Gastrocnemius medialis (tissue), 4 donors: ENCODE measurements at regions not wholly inside any gene's neighbourhood (a gene's known extent, or its start where the extent isn't known, plus 50 kb on each side); places are given as distances from the start of the nearest gene placed in this dataset.

Experiments used
- POLR2A ChIP-seq, 2 donors: fragments of 450-650 bp; IDR thresholded peaks; one replicate each; pipeline ENCODE4 v1.6.1; 2017; ENCODE audit warnings: antibody characterized with exemption in 2 of 2, mild to moderate bottlenecking in 2 of 2, moderate library complexity in 2 of 2
- TF ChIP-seq, protein P1 (sequence below), 5 experiments: fragments of 450-650 bp in 3 of 5; fragments of 200-600 bp in 2 of 5; sonication (generic) in 2 of 5; IDR thresholded peaks in 4 of 5; conservative IDR thresholded peaks in 1 of 5; 1 replicate in 4 of 5; 2 replicates in 1 of 5; pipeline ENCODE4 v1.5.1; 2016 to 2019; ENCODE audit warnings: antibody characterized with exemption in 5 of 5, mild to moderate bottlenecking in 3 of 5, moderate library complexity in 3 of 5

GRCh38 chr5:99029172-99029571, 100.4 kb upstream of the CHD1 start:
- TF ChIP-seq, protein P1, sequence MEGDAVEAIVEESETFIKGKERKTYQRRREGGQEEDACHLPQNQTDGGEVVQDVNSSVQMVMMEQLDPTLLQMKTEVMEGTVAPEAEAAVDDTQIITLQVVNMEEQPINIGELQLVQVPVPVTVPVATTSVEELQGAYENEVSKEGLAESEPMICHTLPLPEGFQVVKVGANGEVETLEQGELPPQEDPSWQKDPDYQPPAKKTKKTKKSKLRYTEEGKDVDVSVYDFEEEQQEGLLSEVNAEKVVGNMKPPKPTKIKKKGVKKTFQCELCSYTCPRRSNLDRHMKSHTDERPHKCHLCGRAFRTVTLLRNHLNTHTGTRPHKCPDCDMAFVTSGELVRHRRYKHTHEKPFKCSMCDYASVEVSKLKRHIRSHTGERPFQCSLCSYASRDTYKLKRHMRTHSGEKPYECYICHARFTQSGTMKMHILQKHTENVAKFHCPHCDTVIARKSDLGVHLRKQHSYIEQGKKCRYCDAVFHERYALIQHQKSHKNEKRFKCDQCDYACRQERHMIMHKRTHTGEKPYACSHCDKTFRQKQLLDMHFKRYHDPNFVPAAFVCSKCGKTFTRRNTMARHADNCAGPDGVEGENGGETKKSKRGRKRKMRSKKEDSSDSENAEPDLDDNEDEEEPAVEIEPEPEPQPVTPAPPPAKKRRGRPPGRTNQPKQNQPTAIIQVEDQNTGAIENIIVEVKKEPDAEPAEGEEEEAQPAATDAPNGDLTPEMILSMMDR (IDR thresholded peaks at IDR 0.05 in 4 of 5, conservative IDR thresholded peaks at IDR 0.05 in 1 of 5): no peak
- TF ChIP-seq POLR2A (IDR thresholded peaks at IDR 0.05): no peak
